Frontal cortex (tissue), 3 donors: ENCODE measurements at regions not wholly inside any gene's neighbourhood (a gene's known extent, or its start where the extent isn't known, plus 50 kb on each side); places are given as distances from the start of the nearest gene placed in this dataset.

Experiments used
- DNase-seq, 2 donors: peaks; one replicate each; pipeline ENCODE4 v3.0.0; 2012; ENCODE audit warnings: low spot score in 2 of 2
- FAIRE-seq: peaks from 2 replicates; lab custom pipeline; 2012; peaks lifted over from hg19 to GRCh38; lab: Jason Lieb, UNC
- donor health status: control.
- donor health status: control.
- donor health status: control.

DNA sequence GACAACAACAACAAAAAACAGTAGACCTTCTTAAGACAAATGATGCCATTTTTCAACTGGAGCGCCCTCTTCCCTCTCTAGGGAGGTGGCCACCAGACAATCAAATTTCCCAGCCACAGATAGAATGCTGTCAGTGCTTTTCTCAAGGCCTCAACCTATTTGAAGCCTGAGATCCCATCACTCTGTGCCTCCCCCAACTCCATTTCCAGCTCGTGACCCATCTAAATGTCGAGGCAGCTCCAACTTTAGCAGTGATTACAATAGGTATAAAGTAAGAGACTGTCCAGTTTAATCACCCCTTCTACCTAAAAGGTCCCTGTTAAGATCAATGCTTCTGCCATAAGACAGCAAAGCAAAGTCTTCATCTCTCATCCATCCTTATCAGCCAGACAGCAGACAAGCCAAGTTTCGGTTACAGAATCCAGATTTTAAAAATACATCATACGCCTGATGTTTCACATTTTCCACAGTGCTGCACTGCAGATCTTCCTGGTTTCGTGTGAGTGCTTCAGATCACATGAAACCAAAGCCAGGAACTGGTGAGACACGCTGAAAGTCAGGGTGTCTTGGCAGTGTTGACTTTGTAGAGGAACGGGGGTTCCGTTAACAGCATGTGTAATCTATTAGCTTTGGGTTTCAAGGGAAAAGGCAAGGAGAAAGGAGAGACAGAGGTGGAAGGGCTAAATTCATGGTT is 447.8 kb downstream of the ENC1 start:
- FAIRE-seq (no peak), DNase-seq (no peak)

- FAIRE-seq, result no peak
- DNase-seq, result no peak
Observed at GRCh38 chr5:74188351-74189105, 452.0 kb downstream of the ENC1 start.

- no peak for DNase-seq
- no peak for FAIRE-seq
Observed at GRCh38 chr5:74187757-74188156, 452.8 kb downstream of the ENC1 start.

DNA sequence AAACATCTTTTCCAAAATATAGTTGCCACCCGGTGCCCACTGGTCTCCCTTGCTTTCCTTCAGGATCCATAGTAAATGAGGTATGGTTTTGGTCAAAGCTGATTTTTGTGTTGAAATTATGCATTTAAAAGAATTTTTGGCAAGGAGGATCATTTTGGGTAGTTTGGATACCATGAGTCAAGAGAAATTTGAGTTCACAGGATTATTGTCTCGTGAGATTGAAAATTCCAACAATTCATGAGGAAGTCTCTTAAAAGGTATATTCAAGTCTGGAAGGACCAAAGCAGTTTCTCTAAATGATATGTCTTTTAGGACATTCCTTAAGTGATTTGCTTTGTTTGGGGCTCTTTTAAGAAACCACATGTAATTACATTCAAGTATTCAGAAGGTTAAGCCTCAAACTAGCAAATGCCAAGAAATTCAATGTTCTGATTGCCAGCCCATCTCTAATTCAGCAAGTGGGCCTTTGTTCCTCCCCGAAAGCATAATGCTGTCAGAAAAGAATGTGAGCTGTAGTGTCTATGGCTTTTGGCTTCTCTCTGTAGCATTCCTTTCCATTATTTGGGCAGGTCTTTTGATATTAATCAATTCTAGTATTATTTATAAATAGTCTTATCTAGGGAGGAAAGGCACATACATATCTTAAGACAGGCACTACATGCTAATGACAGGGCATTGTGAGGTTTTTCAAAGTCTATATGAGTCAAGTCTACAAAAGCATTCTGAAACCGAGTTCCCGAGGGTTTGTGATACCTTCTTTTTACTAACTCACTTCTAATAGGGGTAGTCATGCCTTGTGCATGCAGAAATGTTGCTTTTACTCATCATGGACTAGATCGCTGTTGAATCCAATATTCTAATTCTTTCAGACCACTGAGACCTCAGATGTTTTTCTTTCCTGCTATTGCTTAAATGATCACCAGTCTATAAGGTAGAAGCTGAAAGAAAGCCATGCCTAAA is 453.9 kb downstream of the ENC1 start:
- no peak for DNase-seq
- no peak for FAIRE-seq

DNA sequence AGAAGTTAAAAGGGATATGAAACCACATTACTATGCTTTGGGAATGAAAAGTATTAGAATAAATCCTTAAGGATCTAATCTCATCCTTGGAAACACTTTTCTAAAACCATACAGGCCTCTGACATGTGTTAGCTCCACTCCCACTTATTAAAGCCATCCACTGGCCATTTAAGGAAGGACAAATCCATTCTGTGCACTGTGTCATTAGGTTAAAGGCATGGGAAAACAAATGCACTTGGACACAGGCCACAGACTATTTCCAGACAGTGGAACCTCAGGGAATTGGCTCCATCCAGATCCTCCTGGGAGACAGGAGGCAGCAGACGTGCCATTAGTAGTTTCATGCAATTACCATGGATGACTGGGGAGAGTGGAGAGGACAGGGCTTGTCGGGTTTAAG is 454.9 kb downstream of the ENC1 start:
- no peak for FAIRE-seq
- DNase-seq, result no peak

- no peak for FAIRE-seq
Observed at GRCh38 chr5:74184649-74185048, 455.9 kb downstream of the ENC1 start.

DNA sequence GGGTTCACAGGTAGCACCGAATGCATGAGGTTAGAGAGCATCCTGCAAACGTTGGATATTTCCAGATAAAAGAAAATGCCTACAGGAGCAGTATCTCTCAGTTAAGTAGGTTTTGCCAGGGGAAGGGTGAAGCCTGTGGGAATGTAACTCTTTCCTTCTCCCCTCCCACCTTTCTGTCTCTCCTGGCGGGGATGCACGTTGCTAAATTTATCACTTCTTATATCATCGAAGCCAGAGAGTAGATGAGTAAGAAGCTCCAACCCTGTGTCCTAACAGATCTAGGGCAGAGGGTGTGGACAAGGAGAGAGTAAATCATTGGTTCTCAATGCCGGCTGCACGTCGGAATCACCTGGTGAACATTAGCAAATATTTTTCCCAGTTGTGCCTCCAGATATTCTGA is 457.5 kb downstream of the ENC1 start:
- no peak for FAIRE-seq
- DNase-seq, result no peak

More at GRCh38 chr5:74184649-74185048, 455.9 kb downstream of the ENC1 start:
- DNase-seq, result no peak

GRCh38 chr5:74182603-74183002 is 457.9 kb downstream of the ENC1 start:
- FAIRE-seq, result no peak
- DNase-seq, result no peak

DNA sequence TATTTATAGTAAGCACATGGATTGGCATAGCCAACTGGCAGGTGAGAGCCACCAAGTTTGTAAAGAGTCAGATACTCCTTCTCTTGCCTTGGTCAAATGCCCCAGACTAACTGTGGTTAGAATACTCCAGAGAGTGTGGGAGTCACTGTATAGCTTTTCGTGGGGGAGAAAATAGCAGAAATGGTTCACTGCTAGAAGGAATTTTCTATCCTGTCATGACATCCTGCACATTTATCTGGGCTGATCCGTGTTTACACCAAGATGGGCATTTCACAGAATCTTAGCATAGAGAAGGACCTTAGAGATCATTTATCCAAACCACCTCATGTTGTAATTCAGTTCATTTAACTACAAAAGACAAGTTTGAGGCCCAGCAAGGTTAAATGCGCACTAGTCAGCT is 460.8 kb downstream of the ENC1 start:
- no peak for DNase-seq
- FAIRE-seq, result no peak

DNA sequence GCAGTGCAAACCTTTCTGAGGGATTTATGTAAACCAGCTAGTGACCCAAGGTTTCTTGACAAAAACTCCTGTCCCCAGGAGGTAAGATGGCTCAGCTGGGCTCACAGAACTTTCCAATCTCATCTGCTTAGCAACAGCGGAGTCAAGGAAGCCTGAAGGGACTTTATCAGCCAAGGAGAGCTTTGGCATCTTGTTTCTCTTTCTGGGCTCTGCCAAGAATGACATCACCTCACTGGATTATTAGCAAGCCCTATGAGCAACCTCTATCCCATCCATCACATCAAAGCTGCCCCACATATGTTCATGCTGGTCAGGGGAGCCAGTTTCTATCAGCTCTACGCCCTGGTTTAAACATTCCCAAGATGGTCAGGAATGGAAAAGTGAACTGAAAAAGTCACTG is 461.3 kb downstream of the ENC1 start:
- DNase-seq, result no peak
- no peak for FAIRE-seq

GRCh38 chr5:74177961-74178360 is 462.6 kb downstream of the ENC1 start:
- FAIRE-seq (no peak), DNase-seq (no peak)

DNA sequence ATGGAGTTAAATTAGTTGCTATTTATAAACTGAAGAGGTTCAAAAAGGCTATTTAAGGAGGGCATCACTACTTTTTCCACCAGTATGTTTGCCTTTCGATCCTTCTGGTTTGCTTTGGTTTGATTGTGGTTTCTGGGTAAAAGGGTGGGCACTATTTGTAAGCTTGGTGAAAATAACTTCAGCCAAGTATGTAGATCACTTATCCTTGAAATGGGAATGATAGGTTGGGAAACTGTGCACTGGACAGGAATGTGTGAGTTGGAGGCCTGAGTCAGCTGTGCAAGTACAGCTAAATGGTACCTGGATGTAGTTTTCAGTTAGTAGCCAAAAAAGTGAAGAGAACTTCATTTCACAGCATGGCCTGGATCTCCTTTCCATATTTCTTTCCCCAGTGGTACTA is 466.2 kb downstream of the ENC1 start:
- DNase-seq (no peak), FAIRE-seq (no peak)

DNA sequence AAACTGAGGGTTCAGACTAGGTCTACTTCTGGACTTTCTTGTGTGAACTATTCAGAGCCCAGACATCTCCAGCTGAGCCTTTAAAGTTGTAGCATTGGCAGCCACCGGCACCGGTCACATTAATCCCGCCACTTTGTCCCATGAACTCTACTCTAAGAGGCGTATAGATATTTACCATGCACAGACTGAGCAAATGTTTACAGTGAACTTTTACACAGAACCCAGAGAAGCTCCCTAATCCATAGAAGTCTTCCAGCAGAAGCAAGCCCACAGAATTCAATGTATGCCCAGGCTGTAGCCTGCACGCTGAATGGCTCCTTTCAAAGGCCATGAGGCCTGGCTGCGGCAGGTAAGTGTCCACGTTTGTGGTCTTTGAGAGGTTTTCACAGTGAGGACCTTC is 466.9 kb downstream of the ENC1 start:
- DNase-seq (no peak), FAIRE-seq (no peak)

DNA sequence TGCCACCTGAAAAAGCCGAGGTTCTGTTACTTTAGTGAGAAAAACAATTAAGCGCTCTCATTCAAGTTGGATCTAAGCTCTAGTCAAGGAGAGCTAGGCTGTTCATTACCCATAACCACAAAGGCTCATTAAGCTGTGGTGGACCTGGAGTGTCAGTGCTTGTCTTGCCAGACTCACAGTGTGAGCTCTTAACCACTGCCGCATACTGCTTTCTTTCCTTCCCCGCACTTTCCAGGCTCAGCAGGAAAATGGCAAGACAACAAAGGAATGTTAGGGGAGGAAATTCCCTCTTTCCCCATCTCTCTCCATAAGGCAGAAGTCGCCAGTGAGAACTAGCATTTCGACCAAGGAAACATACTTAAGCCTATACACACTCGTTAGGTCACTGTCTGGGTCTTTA is 467.3 kb downstream of the ENC1 start:
- DNase-seq, result no peak
- FAIRE-seq, result no peak

DNA sequence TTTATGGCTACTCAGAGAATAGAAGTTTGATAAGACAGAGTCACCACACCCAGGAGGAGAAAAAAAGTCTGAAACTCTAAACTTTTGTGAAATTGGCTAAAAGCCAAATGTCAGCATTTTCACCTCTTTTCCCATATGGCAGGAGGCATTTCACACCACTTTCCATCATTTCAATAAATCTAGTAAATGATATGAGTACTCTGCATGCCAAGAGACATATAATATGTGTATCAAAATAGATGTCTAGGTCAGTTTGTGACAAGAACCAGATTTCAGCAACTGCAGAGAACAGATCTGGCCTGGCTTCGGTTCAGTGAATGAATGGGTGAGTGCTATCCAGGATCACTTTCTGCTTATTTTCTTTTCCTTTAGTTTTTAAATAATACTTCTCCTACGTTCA is 470.8 kb downstream of the ENC1 start:
- FAIRE-seq, result no peak
- DNase-seq, result no peak

- FAIRE-seq (no peak), DNase-seq (no peak)
Observed at GRCh38 chr5:74167930-74168315, 472.6 kb downstream of the ENC1 start.

- DNase-seq, result no peak
- FAIRE-seq, result no peak
Observed at GRCh38 chr5:74167206-74167929, 473.2 kb downstream of the ENC1 start.

DNA sequence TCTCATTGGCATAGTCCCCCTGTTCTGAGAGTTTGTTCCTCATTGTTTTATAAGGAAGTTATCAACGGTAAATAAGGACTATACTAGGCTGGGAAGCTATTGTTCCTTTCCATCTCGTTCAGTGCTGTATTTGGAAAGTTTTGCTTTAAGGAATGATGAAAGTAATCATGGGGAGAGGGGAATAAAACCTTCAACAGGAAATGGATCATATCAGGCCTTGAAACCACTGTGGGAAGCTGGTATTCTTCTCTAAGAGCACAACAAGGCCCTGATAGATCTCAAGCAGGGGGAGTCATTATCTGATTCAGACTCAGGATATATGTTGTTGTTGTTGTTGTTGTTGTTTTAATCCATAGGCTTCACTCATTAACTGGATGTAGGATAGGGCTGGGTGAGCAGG is 474.5 kb downstream of the ENC1 start:
- DNase-seq (no peak), FAIRE-seq (no peak)

GRCh38 chr5:74164725-74165235 is 475.7 kb downstream of the ENC1 start:
- no peak for FAIRE-seq
- DNase-seq, result no peak

DNA sequence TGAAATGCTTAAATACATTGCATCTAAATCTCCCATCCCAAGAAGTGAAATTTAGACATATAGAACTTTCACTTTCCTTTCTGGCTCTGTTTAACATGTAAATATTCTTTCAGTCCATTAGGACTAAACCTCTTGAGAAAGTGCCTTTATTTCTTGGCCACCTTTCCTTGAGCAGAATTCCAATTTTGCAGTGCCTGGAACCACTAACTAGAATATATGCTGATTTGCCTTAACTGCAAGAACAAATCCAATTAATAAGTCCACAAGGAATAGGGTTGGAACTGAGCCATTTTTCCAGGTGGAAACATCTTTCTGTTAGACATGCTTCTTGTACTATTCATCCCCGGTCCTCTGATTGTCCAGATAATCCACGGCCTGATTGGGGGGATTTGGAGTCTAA is 478.0 kb downstream of the ENC1 start:
- FAIRE-seq (no peak), DNase-seq (no peak)
